OCI-LY1 (cell line): ENCODE measurements at regions not wholly inside any gene's neighbourhood (a gene's known extent, or its start where the extent isn't known, plus 50 kb on each side); places are given as distances from the start of the nearest gene placed in this dataset.

Experiments
- H2AFZ ChIP-seq: fragments of 200-600 bp; sonication (generic), shearing (Covaris generic); 2 replicates; pipeline ENCODE4 v1.6.0; 2014; ENCODE audit warnings: antibody characterized with exemption, mild to moderate bottlenecking, low read length
- H3F3A ChIP-seq: fragments of 200-600 bp; sonication (generic), shearing (Covaris generic); 2 replicates; pipeline ENCODE4 v1.6.0; 2014; ENCODE audit warnings: mild to moderate bottlenecking, antibody characterized with exemption, low read length, moderate library complexity; ENCODE audit not compliant: insufficient read depth
- H3K27ac ChIP-seq: fragments of 200-600 bp; sonication (generic); 2 replicates; pipeline ENCODE4 v1.5.1; 2014; ENCODE audit warnings: low read length, mixed run types, mild to moderate bottlenecking, low read depth; ENCODE audit not compliant: poor library complexity, severe bottlenecking
- H3K27me3 ChIP-seq: fragments of 200-600 bp; sonication (generic); 2 replicates; pipeline ENCODE4 v1.6.0; 2014; ENCODE audit warnings: antibody characterized with exemption, mild to moderate bottlenecking, low read length, moderate library complexity; ENCODE audit not compliant: insufficient read depth
- H3K36me3 ChIP-seq: fragments of 200-600 bp; sonication (generic); 2 replicates; pipeline ENCODE4 v1.6.1; 2014; ENCODE audit warnings: mild to moderate bottlenecking, antibody characterized with exemption, low read length, moderate library complexity, mixed read lengths; ENCODE audit not compliant: insufficient read depth
- H3K4me1 ChIP-seq: fragments of 200-600 bp; sonication (generic); 2 replicates; pipeline ENCODE4 v1.5.1; 2014; ENCODE audit warnings: mild to moderate bottlenecking, low read length, moderate library complexity; ENCODE audit not compliant: insufficient read depth, severe bottlenecking
- H3K4me2 ChIP-seq: fragments of 200-600 bp; sonication (generic), shearing (Covaris generic); 2 replicates; pipeline ENCODE4 v1.6.1; 2014; ENCODE audit warnings: low read length
- H3K4me3 ChIP-seq: fragments of 200-600 bp; sonication (generic); 2 replicates; pipeline ENCODE4 v1.5.1; 2014; ENCODE audit warnings: low read length, low read depth, mild to moderate bottlenecking, mixed read lengths; ENCODE audit not compliant: poor library complexity, severe bottlenecking
- H3K79me2 ChIP-seq: fragments of 200-600 bp; shearing (Covaris generic); 2 replicates; pipeline ENCODE4 v1.6.1; 2016; ENCODE audit warnings: mixed run types, low read length, mixed read lengths; ENCODE audit not compliant: insufficient read depth
- H3K9ac ChIP-seq: fragments of 200-600 bp; sonication (generic), shearing (Covaris generic); 2 replicates; pipeline ENCODE4 v1.6.1; 2014; ENCODE audit warnings: mild to moderate bottlenecking, low read length, mixed read lengths
- H3K9me2 ChIP-seq: fragments of 200-600 bp; sonication (generic), shearing (Covaris generic); 2 replicates; pipeline ENCODE4 v1.6.1; 2014; ENCODE audit warnings: low read depth, mild to moderate bottlenecking, low read length, mixed read lengths
- H3K9me3 ChIP-seq: fragments of 200-600 bp; shearing (Covaris generic); 2 replicates; pipeline ENCODE4 v1.6.1; 2014; ENCODE audit warnings: low read length, mixed read lengths
- H4K20me1 ChIP-seq: fragments of 200-600 bp; sonication (generic), shearing (Covaris generic); 2 replicates; pipeline ENCODE4 v1.6.0; 2016; ENCODE audit warnings: mild to moderate bottlenecking, low read length; ENCODE audit not compliant: insufficient read depth
- EZH2 ChIP-seq: fragments of 200-600 bp; sonication (generic), shearing (Covaris generic); IDR thresholded peaks from 2 replicates; pipeline ENCODE4 v1.8.0; 2017; ENCODE audit warnings: borderline replicate concordance, mixed run types, mild to moderate bottlenecking, antibody characterized with exemption, low read length, moderate library complexity, mixed read lengths
- TF ChIP-seq, protein P1 (sequence below): fragments of 200-600 bp; sonication (generic), shearing (Covaris generic); IDR thresholded peaks from 2 replicates; pipeline ENCODE4 v1.5.1; 2017; ENCODE audit warnings: mild to moderate bottlenecking, antibody characterized with exemption, low read length, moderate library complexity, mixed read lengths

DNA sequence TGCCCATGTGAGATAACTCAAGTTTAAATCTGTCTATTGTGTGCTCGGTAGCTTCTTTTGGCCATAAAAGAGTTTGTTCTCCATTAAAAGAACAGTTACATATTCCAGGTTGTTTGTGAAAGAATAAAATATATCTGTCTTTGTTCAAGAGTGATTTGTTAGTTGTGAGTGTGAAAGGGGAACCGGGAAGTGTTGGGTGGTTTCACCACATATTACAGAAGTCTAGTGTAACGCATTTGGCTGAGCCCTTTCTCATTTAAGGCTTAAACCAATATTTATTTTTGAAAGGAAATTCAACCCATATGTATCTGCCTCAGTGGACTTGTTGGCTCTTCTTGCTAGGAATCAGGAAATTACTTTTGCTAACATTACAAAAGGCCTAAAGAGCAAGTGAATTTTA is 54.1 kb upstream of the DMRTA1 start:
- H3K9me2 ChIP-seq = no peaks in the 10 kb centered on the region
- H3K9ac ChIP-seq = no peak overlapping the region
- no peaks in the 10 kb centered on the region for H3K79me2 ChIP-seq
- no peak for TF ChIP-seq EZH2
- TF ChIP-seq, protein P1, sequence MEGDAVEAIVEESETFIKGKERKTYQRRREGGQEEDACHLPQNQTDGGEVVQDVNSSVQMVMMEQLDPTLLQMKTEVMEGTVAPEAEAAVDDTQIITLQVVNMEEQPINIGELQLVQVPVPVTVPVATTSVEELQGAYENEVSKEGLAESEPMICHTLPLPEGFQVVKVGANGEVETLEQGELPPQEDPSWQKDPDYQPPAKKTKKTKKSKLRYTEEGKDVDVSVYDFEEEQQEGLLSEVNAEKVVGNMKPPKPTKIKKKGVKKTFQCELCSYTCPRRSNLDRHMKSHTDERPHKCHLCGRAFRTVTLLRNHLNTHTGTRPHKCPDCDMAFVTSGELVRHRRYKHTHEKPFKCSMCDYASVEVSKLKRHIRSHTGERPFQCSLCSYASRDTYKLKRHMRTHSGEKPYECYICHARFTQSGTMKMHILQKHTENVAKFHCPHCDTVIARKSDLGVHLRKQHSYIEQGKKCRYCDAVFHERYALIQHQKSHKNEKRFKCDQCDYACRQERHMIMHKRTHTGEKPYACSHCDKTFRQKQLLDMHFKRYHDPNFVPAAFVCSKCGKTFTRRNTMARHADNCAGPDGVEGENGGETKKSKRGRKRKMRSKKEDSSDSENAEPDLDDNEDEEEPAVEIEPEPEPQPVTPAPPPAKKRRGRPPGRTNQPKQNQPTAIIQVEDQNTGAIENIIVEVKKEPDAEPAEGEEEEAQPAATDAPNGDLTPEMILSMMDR = no peak
- no peak overlapping the region for H3K4me3 ChIP-seq
- H3K36me3 ChIP-seq = no peaks in the 10 kb centered on the region
- no peaks in the 10 kb centered on the region for H3K27me3 ChIP-seq
- H3K4me1 ChIP-seq = no peaks in the 10 kb centered on the region
- H3F3A ChIP-seq = no peaks in the 10 kb centered on the region
- H3K27ac ChIP-seq = no peak overlapping the region
- no peak overlapping the region for H2AFZ ChIP-seq
- no peaks in the 10 kb centered on the region for H4K20me1 ChIP-seq
- no peak overlapping the region for H3K4me2 ChIP-seq
- no peaks in the 10 kb centered on the region for H3K9me3 ChIP-seq

DNA sequence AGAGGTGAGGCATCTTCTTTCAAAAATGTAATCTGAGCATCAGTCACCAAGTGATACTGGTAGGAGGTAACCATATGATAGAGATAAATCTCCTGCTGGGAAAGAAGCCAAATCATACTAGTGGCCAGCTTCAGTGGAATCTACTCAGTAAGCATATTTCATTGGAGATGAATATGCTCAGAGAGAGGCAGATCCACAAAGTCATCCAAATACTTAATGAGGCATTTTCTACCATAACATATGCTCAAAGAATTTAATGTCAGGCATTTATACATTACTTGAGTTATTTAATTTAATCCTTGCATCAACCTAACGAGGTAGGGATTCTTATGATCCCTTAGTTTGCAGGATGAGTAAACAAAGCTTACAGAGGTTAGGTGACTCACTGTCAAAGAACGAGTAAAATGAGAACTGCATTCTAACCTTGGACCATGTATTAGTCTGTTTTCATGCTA is 50.9 kb upstream of the DMRTA1 start:
- H3K4me1 ChIP-seq = no peaks in the 10 kb centered on the region
- H3K27me3 ChIP-seq = no peaks in the 10 kb centered on the region
- no peak overlapping the region for H3K27ac ChIP-seq
- H2AFZ ChIP-seq = no peak overlapping the region
- no peak overlapping the region for H3K4me2 ChIP-seq
- H4K20me1 ChIP-seq = no peaks in the 10 kb centered on the region
- H3K4me3 ChIP-seq = no peak overlapping the region
- H3K9me2 ChIP-seq = no peaks in the 10 kb centered on the region
- H3K79me2 ChIP-seq = no peaks in the 10 kb centered on the region
- no peak overlapping the region for H3K9ac ChIP-seq
- TF ChIP-seq, protein P1 = no peak
- no peaks in the 10 kb centered on the region for H3F3A ChIP-seq
- no peaks in the 10 kb centered on the region for H3K9me3 ChIP-seq
- no peaks in the 10 kb centered on the region for H3K36me3 ChIP-seq
